HL-60 (cell line): ENCODE measurements at regions not wholly inside any gene's neighbourhood (a gene's known extent, or its start where the extent isn't known, plus 50 kb on each side); places are given as distances from the start of the nearest gene placed in this dataset.

Source experiments
- CTCF ChIP-seq: IDR thresholded peaks from one replicate; pipeline ENCODE4 v1.5.1; 2011; ENCODE audit warnings: low read length, control low read depth, inconsistent platforms; ENCODE audit not compliant: insufficient read depth
- GABPA ChIP-seq: IDR thresholded peaks from 2 replicates; pipeline ENCODE4 v1.6.1; 2012; ENCODE audit warnings: low read depth

- no peak for TF ChIP-seq CTCF
- no peak for TF ChIP-seq GABPA
Measured at GRCh38 chr20:22729616-22730236, 145.4 kb upstream of the FOXA2 start.
